Heart left ventricle (tissue), 13 donors: ENCODE measurements at regions not wholly inside any gene's neighbourhood (a gene's known extent, or its start where the extent isn't known, plus 50 kb on each side); places are given as distances from the start of the nearest gene placed in this dataset.

Source experiments
- CTCF ChIP-seq, 12 donors: fragments of 200-600 bp; sonication (generic) in 4 of 12; IDR thresholded peaks; one replicate each; pipeline versions ENCODE4 v1.5.0 to v1.8.0; 2018 to 2022; ENCODE audit warnings: antibody characterized with exemption in 12 of 12, mild to moderate bottlenecking in 5 of 12
- POLR2A ChIP-seq, 2 donors: fragments of 450-650 bp; IDR thresholded peaks; one replicate each; pipeline ENCODE4 v1.6.1; 2017; ENCODE audit warnings: antibody characterized with exemption in 2 of 2, mild to moderate bottlenecking in 2 of 2, moderate library complexity in 2 of 2
- donor health status: ischemic (EF 13 %, LVEDD 7.1; RV severe dilation, severe dysfunction).
- donor health status: DM: no; HTN: yes; CAD: no.
- donor health status: DM: no; HTN: no; CAD: no.
- donor health status: ischemic (EF 25% LVEDD 6.9; RV normal size, moderate dysfunction).
- donor health status: ischemic (EF 25% LVEDD 5.7; RV mildly dilated, moderate dysfunction).
- donor health status: ischemic (EF 35%, LVEDD 5.7; RV mildly dilated, moderate dysfunction).
- donor health status: nonischemic (EF 11% LVEDD 7.7; RV severe dilation, severe dysfunction).
- donor health status: DM: yes; HTN: yes; CAD: no.
- donor health status: PGD.
- donor health status: ischemic (EF 29% LVEDD 5.4; RV normal size, mild dysfunction).
- donor health status: nonischemic (EF 23%, LVEDD 6.1; RV moderate dilation, normal function).

- no peak for TF ChIP-seq CTCF (IDR thresholded peaks at IDR 0.05)
- no peak for TF ChIP-seq POLR2A (IDR thresholded peaks at IDR 0.05)
Measured at GRCh38 chr7:28301148-28301641, 111.1 kb upstream of the CREB5 start.
